Duodenal mucosa (tissue), 2 donors: ENCODE measurements at regions not wholly inside any gene's neighbourhood (a gene's known extent, or its start where the extent isn't known, plus 50 kb on each side); places are given as distances from the start of the nearest gene placed in this dataset.

Source experiments
- H3K27ac ChIP-seq: one replicate; pipeline ENCODE4 v1.7.0; 2013; ENCODE audit warnings: low read depth, low read length
- H3K27me3 ChIP-seq, 2 donors: one replicate each; pipeline ENCODE4 v1.7.0; 2013; ENCODE audit warnings: low read length in 2 of 2, control low read depth in 1 of 2; ENCODE audit not compliant: insufficient read depth in 2 of 2, control insufficient read depth in 1 of 2
- H3K36me3 ChIP-seq, 2 donors: one replicate each; pipeline ENCODE4 v1.7.0; 2013; ENCODE audit warnings: low read length in 2 of 2, control low read depth in 1 of 2; ENCODE audit not compliant: insufficient read depth in 2 of 2, control insufficient read depth in 1 of 2
- H3K4me1 ChIP-seq, 2 donors: one replicate each; pipeline ENCODE4 v1.7.0; 2013; ENCODE audit warnings: low read length in 2 of 2, control low read depth in 1 of 2; ENCODE audit not compliant: insufficient read depth in 2 of 2, control insufficient read depth in 1 of 2
- H3K4me3 ChIP-seq, 2 donors: one replicate each; pipeline ENCODE4 v1.7.0; 2013; ENCODE audit warnings: low read length in 2 of 2, low read depth in 1 of 2
- H3K9ac ChIP-seq, 2 donors: one replicate each; pipeline ENCODE4 v1.7.0; 2013; ENCODE audit warnings: low read length in 2 of 2, low read depth in 1 of 2
- H3K9me3 ChIP-seq, 2 donors: one replicate each; pipeline ENCODE4 v1.7.0; 2013; ENCODE audit warnings: low read length in 2 of 2, control low read depth in 1 of 2; ENCODE audit not compliant: control insufficient read depth in 1 of 2

GRCh38 chr10:120270906-120271305, 186.1 kb upstream of the PLPP4 start:
- no peaks in the 10 kb centered on the region for H3K27me3 ChIP-seq
- no peak overlapping the region for H3K27ac ChIP-seq
- no peak overlapping the region for H3K4me3 ChIP-seq
- no peaks in the 10 kb centered on the region for H3K4me1 ChIP-seq
- H3K9me3 ChIP-seq: no peaks in the 10 kb centered on the region
- H3K36me3 ChIP-seq: no peaks in the 10 kb centered on the region
- H3K9ac ChIP-seq: no peak overlapping the region

GRCh38 chr10:120271696-120272095, 185.3 kb upstream of the PLPP4 start:
- Histone ChIP-seq H3K27me3 (no peaks in the 10 kb centered on the region), H3K9me3 (no peaks in the 10 kb centered on the region), H3K4me3 (no peak overlapping the region), H3K9ac (no peak overlapping the region), H3K4me1 (no peaks in the 10 kb centered on the region), H3K36me3 (no peaks in the 10 kb centered on the region), H3K27ac (no peak overlapping the region)

GRCh38 chr10:120272350-120272749, 184.7 kb upstream of the PLPP4 start:
- H3K9me3 ChIP-seq: no peaks in the 10 kb centered on the region
- no peaks in the 10 kb centered on the region for H3K4me1 ChIP-seq
- no peaks in the 10 kb centered on the region for H3K36me3 ChIP-seq
- H3K4me3 ChIP-seq: no peak overlapping the region
- no peaks in the 10 kb centered on the region for H3K27me3 ChIP-seq
- H3K27ac ChIP-seq: no peak overlapping the region
- H3K9ac ChIP-seq: no peak overlapping the region

- no peak overlapping the region for H3K9ac ChIP-seq
- no peak overlapping the region for H3K4me3 ChIP-seq
Measured at GRCh38 chr10:120278069-120278468, 179.0 kb upstream of the PLPP4 start.

GRCh38 chr10:120279196-120279595, 177.8 kb upstream of the PLPP4 start:
- H3K9ac ChIP-seq: no peak overlapping the region
- H3K27ac ChIP-seq: no peak overlapping the region
- no peak overlapping the region for H3K4me3 ChIP-seq
- H3K27me3 ChIP-seq: no peaks in the 10 kb centered on the region
- no peaks in the 10 kb centered on the region for H3K9me3 ChIP-seq
- no peaks in the 10 kb centered on the region for H3K36me3 ChIP-seq
- H3K4me1 ChIP-seq: no peaks in the 10 kb centered on the region

More at GRCh38 chr10:120278069-120278468, 179.0 kb upstream of the PLPP4 start:
- no peaks in the 10 kb centered on the region for H3K9me3 ChIP-seq
- H3K4me1 ChIP-seq: no peaks in the 10 kb centered on the region
- H3K27ac ChIP-seq: no peak overlapping the region
- no peaks in the 10 kb centered on the region for H3K27me3 ChIP-seq
- no peaks in the 10 kb centered on the region for H3K36me3 ChIP-seq

GRCh38 chr10:120282421-120282820, 174.6 kb upstream of the PLPP4 start:
- no peak overlapping the region for H3K27ac ChIP-seq
- H3K36me3 ChIP-seq: no peaks in the 10 kb centered on the region
- no peaks in the 10 kb centered on the region for H3K4me1 ChIP-seq
- no peaks in the 10 kb centered on the region for H3K9me3 ChIP-seq
- no peak overlapping the region for H3K4me3 ChIP-seq
- H3K9ac ChIP-seq: no peak overlapping the region
- H3K27me3 ChIP-seq: no peaks in the 10 kb centered on the region

- H3K27me3 ChIP-seq: no peaks in the 10 kb centered on the region
- no peaks in the 10 kb centered on the region for H3K36me3 ChIP-seq
- no peaks in the 10 kb centered on the region for H3K9me3 ChIP-seq
- no peak overlapping the region for H3K27ac ChIP-seq
- H3K9ac ChIP-seq: no peak overlapping the region
- H3K4me1 ChIP-seq: no peaks in the 10 kb centered on the region
- no peak overlapping the region for H3K4me3 ChIP-seq
Measured at GRCh38 chr10:120282846-120283492, 174.1 kb upstream of the PLPP4 start.

- Histone ChIP-seq H3K36me3 (no peaks in the 10 kb centered on the region), H3K27me3 (no peaks in the 10 kb centered on the region), H3K27ac (no peak overlapping the region), H3K9ac (no peak overlapping the region), H3K4me3 (no peak overlapping the region), H3K4me1 (no peaks in the 10 kb centered on the region), H3K9me3 (no peaks in the 10 kb centered on the region)
Measured at GRCh38 chr10:120285408-120285807, 171.6 kb upstream of the PLPP4 start.

- no peaks in the 10 kb centered on the region for H3K36me3 ChIP-seq
- no peaks in the 10 kb centered on the region for H3K27me3 ChIP-seq
Measured at GRCh38 chr10:120286280-120286679, 170.7 kb upstream of the PLPP4 start.

GRCh38 chr10:120300513-120300912, 156.5 kb upstream of the PLPP4 start:
- H3K27ac ChIP-seq: no peak overlapping the region
- no peak overlapping the region for H3K4me3 ChIP-seq
- H3K9me3 ChIP-seq: no peaks in the 10 kb centered on the region
- H3K27me3 ChIP-seq: no peaks in the 10 kb centered on the region
- H3K4me1 ChIP-seq: no peaks in the 10 kb centered on the region
- no peaks in the 10 kb centered on the region for H3K36me3 ChIP-seq
- H3K9ac ChIP-seq: no peak overlapping the region

More at GRCh38 chr10:120286280-120286679, 170.7 kb upstream of the PLPP4 start:
- no peak overlapping the region for H3K9ac ChIP-seq
- H3K4me3 ChIP-seq: no peak overlapping the region
- no peaks in the 10 kb centered on the region for H3K4me1 ChIP-seq
- H3K9me3 ChIP-seq: no peaks in the 10 kb centered on the region
- H3K27ac ChIP-seq: no peak overlapping the region

- Histone ChIP-seq H3K36me3 (no peaks in the 10 kb centered on the region), H3K4me3 (no peak overlapping the region), H3K9me3 (no peaks in the 10 kb centered on the region), H3K4me1 (no peaks in the 10 kb centered on the region), H3K9ac (no peak overlapping the region), H3K27ac (no peak overlapping the region), H3K27me3 (peaks cover 0 to 3% of the 10 kb centered on the region in 2 donors)
Measured at GRCh38 chr10:120308589-120308988, 148.4 kb upstream of the PLPP4 start.
